HG03064 (cell line): ENCODE measurements at regions not wholly inside any gene's neighbourhood (a gene's known extent, or its start where the extent isn't known, plus 50 kb on each side); places are given as distances from the start of the nearest gene placed in this dataset.
"Not testable (repeated sequence)": the region's sequence is repeated elsewhere in the genome, so short reads cannot be mapped to it uniquely, and the experiment has no call there.

Experiments
- ATAC-seq: cut with Tn5 transposase; IDR thresholded peaks from one replicate; pipeline ENCODE4 v1.9.1; 2021; ENCODE audit warnings: low read depth; ENCODE audit not compliant: unreplicated experiment

DNA sequence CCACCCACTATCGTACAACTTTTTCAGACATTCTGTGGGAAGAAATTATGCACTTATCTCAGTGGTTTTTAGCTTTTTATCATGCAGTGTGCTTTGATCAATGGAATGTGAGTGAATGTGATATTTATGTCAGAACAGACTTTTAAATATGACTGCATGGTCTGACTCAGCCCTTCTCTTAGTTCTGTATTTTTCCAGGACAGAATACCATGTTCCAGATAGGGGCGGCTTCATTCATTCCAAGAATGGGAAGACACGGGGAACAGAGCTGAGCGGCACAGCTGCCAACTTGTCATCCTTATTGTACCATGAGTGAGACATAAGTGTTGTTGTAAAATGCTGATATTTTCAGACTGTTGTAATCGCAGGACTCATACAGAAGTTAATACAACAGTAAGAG lies 214.6 kb upstream of the NCAM2 start:
- ATAC-seq: no peak

DNA sequence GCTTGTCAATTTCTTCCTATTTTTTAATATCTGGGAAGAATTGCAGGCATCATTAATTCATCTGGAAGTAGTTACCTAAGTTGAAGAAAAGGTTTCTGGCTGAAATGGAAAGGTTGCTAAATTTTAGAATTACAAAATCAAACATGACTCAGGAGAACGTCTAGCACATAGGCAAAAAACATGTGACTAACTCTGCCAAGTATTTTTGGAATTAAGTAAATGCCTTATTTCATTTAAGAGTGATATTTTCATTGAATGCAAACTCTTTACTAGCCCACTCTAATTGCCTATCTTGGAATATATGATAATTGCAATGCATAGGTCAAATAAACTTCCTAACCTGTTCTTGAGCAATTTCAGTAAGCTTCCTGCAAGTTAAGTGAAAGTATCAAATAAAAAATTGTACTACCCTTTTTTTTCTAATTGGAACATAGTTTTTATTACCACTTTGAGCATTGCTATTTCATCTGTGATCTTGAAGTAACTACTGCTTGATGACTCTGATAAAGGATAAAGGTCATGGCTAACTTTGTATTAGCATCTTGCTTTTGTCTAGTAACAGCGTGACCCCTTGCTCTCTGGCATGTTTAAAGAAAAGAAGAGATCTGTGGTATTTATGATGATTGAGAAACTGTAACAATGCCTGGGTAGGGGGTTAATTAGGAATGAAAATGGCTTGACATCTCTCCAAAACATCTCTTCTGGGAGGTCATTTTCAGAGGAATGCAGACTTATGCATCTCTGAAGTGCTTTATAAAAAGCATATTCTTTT lies 208.3 kb upstream of the NCAM2 start:
- ATAC-seq: no peak

DNA sequence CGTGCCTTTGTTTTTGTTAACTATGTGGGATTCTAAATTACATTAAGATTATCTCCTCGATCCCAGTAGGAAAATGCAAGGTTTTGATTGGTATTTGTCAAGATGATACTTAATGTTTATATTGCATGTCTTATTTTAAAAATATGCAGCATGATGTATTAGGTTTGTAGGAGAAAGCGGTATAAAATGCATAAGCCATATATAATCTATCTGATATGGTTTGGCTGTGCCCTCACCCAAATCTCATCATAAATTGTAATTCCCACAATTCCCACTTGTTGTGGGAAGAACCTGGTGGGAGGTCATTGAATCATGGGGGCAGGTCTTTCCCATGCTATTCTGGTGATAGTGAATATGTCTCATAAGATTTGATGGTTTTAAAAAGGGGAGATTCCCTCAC lies 198.1 kb upstream of the NCAM2 start:
- no peak for ATAC-seq

DNA sequence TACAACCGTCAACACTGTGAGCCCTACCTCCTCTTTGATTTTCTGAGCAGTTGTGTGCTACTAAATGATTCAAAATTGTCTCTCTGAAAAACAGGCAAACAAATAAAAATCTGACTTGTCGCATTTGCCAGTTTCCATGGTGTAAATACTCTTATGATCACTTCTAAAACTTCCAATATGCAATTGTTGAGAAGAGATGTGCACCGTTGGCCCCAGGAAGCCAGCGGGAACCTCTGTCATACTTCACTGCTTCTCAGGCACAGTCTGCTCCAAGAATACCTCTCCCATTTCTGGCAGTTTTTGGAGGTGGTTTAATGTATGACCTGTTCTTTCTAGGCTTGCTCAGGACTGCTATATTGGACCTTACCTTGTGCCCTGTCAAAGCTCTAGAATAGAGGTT lies 196.0 kb upstream of the NCAM2 start:
- no peak for ATAC-seq

DNA sequence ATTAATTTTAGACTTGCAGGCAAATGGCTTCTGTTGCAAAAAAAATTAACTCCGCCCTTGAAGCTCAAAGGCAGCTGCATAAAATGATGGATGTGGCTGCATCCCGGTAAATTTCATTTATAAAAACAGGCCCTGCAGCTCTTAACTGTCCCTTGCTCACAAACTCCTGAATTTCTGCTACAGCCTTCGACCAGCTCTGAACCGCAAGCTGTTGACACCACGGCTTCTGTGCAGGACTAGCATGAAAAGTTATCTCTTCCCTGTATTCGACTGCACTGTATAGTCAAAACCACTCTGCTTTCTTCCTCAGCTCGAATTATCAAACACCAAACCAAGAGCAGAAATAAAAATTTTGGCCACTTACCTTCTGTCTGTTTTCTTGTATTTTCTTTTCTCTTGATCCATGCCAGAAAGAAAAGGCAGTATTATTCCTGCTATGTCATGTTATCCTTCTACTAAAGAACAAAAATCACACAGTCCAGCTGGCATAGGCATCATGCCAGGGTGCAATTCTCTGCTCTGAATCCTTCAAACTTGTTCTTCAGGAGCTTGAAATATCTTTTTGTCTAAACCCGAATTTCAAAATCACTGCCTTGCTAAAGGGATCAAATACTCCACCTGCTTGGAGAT lies 195.5 kb upstream of the NCAM2 start:
- no peak for ATAC-seq

DNA sequence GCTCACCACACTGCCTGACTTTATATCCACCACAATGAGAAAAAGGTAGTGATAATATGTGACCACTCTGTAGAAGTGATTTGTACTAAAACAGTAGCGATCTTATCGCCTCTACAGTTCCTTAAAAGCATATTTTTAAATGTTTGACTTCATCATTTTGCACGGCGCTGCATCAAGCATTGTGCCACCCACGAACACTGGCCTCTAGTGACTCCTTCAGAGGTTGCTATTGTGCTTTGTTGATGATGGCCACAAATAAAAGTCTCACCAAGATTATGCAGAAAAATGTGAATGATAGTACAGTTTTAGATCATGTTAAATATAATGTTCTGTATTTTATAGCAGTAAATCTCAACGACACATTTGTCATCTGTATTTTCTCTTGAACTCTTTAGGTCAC lies 186.5 kb upstream of the NCAM2 start:
- ATAC-seq: no peak

DNA sequence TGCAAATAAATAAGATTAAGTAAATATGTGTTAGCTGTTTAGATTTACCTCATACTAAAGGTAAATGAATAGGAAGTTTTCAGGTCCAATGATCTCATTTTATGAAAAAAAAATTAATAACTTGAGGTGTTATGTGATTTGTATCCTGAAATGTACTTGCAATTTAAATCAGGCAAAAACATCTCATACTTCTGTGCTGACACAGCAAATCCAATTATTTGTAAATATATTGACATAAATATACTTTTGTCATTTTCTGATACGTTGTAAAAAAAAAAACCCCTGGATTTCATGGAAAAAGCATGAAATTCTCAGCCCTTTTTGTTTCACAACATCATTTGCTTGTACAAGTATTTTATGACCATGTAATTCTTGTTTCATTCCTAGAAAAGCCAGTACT lies 184.1 kb upstream of the NCAM2 start:
- no peak for ATAC-seq

DNA sequence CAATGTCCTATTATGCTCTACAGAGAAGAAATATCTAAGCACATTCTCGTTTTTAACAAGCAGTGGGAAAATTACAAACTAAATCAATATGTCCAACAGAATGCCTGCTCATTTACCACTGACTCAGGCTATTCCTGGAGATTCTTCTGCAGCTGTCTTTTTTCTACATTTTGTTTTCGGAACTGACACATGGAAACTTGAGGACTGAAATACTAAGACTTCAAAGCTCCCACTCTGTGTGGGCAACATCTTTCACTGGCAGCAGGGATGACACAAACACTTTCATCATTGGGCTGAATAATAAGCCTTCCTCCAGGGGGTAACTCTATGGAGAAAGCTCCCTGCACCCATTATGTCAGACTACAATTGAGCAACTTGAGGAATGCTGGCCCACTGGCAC lies 175.5 kb upstream of the NCAM2 start:
- ATAC-seq: no peak

DNA sequence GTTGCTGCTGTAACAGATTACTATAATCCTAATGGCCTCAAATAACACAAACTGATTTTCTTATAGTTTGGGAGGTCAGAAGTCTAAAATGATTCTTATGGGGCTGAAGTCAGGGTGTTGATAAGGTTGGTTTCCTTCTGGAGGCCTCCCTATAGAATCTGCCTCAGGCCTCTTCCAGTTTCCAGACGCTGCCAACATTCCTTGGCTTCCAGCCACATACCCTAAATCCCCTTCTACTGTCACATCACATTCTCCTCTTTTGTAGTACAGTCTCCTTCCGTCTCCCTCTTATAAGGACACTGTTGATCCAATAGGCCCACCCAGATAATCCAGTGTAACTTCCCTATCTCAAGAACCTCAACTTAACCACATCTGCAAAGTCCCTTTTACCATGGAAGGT lies 145.3 kb upstream of the NCAM2 start:
- no peak for ATAC-seq

DNA sequence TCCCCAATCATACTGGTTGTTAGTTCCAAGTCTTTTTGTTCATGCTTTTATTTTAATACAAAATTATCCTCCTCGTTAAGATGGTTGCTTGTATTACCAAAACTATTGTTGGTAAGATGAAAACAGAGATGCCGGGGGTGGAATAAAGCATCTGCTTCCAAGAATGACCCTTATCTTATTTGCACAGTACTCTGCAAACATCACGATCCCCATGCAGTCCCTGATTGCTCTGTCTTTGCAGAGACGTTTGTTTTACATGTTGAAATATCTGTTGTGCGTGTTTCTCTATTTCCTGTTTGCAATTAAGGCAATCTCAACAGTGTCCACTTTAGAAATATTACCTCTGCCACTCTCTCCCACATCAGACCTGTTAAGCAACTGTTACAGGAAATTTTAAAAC lies 141.3 kb upstream of the NCAM2 start:
- ATAC-seq: no peak

DNA sequence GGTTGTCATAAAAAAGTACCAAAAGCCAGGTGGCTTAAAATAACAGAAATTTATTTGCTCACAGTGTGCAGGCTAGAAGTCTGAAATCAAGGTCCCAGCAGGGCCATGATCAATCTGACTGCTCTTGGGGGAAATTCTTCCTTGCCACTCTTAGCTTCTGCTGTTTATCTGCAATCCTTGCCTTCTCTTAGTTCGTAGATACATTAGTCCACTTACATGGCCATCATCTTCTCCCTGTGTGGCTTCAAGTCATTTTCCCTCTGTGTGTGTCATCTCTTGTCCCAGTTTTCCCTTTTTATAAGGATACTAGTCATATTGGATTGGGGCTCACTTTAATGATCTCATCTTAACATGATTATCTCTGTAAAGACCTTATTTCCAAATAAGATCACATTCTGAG lies 124.0 kb upstream of the NCAM2 start:
- no peak for ATAC-seq

DNA sequence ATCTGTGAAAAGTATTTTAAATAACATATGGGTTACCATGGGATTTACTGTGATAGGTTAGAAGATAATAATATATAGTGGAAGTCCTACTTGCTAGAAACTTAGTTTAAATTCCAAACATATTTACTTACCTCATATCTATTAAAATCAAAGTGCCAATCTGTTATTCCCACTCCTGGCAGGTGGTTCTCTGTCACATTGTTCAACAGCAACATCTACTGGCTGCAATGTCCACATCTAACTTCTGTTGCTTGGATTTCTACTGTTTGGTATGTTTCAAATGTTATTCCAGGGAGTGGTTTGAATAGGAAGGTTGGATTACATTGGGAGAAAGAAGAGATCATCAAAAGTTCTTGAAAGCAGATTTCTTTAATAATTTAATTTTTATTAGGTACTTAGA lies 122.5 kb upstream of the NCAM2 start:
- ATAC-seq: no peak

DNA sequence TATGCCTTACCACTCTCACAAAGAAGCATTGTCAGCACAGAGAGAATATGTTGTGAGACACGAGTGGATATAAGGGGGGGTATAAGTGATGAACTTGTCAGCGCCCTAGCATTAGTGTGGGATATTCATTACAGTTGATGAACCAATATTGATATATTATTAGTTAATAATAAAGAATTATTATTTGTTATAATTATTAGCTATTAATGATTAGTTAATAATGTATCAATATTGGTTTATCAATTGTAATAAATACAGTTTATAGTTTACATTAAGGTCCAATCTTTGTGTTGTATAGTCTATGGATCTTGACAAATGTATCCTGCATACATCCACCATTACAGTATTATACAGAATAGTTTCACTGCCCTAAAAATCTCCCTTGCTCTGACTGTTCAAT lies 120.2 kb upstream of the NCAM2 start:
- no peak for ATAC-seq

DNA sequence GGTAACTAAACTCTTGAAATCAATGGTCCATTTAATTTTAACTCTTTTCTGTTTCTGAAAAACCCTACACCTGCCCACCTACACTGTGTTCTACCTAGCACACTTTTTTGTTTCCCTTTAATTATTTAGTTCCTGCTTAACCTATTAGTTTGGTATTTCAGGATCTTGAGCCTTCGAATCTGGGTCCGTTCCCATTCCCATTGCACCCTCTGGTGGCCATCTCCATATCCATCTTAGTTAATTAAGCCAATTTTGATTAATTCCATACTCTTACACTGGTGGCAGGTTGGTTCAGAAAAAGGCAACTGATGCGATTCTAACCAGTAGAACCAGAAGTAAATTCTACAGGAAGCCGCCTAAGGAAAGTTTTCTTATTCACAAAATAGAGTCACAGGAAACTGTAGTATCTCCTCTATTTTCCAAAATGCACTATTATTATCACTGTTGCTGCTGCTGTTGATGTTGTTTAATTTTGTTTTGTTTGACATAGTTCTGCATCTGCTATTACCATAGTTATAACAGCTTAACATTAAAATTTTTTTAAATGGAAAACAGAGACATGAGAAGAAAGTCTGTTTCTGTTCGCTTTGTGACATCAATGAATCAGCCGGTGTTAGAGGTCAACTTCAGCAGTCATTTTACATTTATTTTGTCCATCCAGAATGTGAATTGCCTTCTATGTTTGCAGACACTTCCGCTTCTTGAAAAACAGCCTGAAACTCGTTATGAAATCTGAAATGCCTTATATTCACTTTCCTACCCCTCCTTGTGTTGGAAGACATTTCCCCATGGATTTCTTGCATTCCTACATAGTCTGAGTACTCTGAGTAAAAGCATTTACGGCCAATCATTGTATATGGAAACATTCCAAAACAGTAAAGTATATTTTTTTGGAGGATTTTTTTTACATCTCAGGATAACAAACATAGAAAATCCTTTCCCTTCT lies 115.5 kb upstream of the NCAM2 start:
- ATAC-seq: no peak

DNA sequence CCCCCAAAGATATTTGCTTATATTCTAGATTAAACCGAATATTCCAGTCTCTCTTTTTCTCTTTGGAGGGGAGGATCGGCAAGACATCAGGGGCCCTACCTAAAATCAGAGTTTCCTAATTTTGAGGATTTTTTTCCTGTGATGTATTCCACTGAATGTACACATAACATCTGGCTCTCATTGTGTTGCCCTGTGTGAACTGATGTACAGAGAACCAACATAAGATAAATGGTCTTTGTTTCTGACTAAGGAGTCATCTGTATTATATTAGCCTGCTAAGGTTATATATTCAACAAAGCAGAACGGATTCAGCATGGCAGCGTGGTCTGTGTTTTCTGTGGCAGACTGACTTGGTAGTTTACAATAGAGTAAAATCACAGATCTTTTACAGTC lies 114.8 kb upstream of the NCAM2 start:
- ATAC-seq: no peak

DNA sequence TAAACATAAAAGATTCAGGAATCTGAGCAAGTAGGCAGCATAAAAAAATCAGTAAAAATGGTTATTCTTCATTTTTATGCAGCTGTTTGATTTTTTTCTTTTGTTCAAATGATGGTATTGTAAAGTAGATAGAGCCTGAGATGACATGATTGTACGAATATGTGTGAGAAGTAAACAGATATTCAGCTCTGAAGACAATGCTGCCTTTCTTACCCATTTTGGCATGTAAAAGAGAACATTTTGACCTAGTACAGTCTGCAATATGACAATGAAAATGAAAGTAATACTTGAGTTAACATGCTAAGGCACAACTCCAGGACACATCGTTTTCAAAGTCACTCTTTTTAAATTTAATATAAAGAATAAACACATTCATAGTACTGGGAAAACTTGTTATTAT lies 95.7 kb upstream of the NCAM2 start:
- ATAC-seq: no peak

DNA sequence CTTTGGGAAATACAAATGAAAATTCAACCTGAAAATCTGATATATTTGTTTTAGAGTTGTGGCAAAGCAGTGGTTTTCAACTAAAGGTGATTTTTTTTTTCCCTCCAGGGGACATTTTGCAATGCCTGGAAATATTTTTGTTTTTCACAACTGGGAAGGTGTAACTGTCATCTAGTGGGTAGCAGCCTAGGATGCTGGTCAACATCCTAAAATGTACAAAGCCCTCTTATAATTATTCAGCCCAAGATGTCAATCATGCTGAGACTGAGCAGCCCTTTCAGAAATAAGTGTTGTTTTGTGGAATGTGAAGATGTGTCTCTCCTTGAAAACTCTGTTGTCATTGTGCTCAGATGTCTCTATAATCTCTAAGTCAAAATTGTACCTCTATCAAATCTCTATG lies 95.2 kb upstream of the NCAM2 start:
- no peak for ATAC-seq

DNA sequence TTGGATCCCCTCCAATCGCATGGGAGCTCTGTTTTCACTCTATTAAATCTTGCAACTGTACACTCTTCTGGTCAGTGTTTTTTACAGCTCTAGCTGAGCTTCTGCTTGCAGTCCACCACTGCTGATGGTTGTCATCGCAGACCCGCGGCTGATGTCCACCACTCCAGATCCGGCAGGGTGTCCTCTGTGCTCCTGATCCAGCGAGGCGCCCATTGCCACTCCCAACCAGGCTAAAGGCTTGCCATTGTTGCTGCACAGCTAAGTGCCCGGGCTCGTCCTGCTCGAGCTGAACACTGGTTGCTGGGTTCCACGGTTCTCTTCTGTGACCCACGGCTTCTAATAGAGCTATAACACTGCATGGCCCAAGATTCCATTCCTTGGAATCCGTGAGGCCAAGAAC lies 70.7 kb upstream of the NCAM2 start:
- ATAC-seq: not testable (repeated sequence)

DNA sequence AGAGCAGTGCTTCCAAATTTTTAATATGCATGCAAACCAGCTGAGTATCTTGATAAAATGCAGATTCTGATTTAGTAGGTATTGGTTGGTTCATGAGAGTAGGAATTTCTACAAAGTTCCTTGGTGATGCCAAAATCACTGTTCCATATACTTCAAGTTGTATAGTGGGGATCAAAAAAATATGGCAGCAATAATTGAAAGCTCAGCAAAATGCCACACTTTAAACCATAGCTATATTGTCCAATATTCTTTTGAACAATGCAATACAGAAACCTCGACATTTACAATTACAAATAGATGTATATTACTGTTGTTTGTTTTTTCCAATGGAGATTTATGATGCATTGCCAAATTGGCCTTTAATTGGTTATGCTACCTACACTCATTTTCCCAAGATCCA lies 55.7 kb upstream of the NCAM2 start:
- ATAC-seq: no peak

DNA sequence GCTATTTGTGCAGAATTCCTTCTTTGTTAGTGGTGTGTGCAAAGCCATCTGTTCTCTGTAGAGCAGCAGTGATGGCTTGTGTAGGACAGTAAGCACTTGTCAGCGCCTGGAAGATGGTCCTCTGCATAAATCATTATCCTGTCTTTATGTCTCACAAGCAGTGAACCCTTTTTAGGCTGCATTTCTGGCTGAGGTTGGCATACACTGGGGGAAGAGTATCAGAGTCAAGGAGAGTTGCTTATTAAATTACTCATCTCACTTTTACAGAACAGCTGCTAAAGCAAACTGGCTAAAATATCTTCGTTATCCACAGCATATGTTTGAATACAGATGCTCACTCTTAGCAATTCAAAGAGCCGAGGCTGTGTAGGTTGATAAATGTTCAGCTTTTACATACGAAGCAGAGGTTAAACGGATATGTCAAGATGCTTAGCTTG lies 54.6 kb upstream of the NCAM2 start:
- ATAC-seq: no peak

DNA sequence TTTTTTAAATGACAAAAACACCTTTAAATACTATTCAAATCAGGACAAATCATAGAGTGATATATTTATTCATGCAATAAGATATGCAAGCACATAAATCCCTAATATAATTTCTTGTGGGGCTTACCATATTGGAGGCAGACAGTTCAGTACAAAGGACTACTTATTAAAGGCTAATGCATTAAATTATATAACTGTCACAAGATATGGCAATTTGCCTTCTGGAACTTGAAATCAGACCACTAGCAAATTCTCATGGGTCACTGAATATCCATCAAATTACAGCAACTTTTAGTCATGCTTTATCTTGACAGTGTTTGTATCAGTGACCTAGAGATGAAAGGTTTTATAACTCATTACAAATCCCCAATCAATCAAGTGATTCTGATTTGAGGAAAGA lies 54.1 kb upstream of the NCAM2 start:
- ATAC-seq: no peak
